HepG2 (cell line): ENCODE measurements at regions not wholly inside any gene's neighbourhood (a gene's known extent, or its start where the extent isn't known, plus 50 kb on each side); places are given as distances from the start of the nearest gene placed in this dataset.

Experiments used
- BCL3 ChIP-seq: sonication (generic); formaldehyde crosslinking; IDR thresholded peaks from 2 replicates; pipeline ENCODE4 v1.5.1; 2020; ENCODE audit warnings: mild to moderate bottlenecking, missing genetic modification reagents, moderate library complexity
- CTCF ChIP-seq: sonication (generic); formaldehyde crosslinking; IDR thresholded peaks from 2 replicates; pipeline ENCODE4 v1.5.0; 2020; ENCODE audit warnings: mild to moderate bottlenecking, missing genetic modification reagents, moderate library complexity
- E2F1 ChIP-seq: sonication (generic); formaldehyde crosslinking; IDR thresholded peaks from 2 replicates; pipeline ENCODE4 v1.5.0; 2020; ENCODE audit warnings: missing genetic modification reagents
- FOXJ3 ChIP-seq: sonication (generic); formaldehyde crosslinking; IDR thresholded peaks from 2 replicates; pipeline ENCODE4 v1.4.0; 2020; ENCODE audit warnings: missing genetic modification reagents, mild to moderate bottlenecking, borderline replicate concordance
- GATAD2A ChIP-seq: IDR thresholded peaks from 2 replicates; pipeline ENCODE4 v1.6.1; 2016
- GPBP1L1 ChIP-seq: sonication (generic); formaldehyde crosslinking; IDR thresholded peaks from 2 replicates; pipeline ENCODE4 v1.5.0; 2020; ENCODE audit warnings: mild to moderate bottlenecking, missing genetic modification reagents
- HNRNPLL ChIP-seq: fragments of 200-400 bp; formaldehyde crosslinking; IDR thresholded peaks from 2 replicates; pipeline ENCODE4 v1.6.1; 2017; ENCODE audit warnings: mild to moderate bottlenecking, low read depth, low read length; ENCODE audit not compliant: poor library complexity, severe bottlenecking
- NR2F6 ChIP-seq, 2 experiments: IDR thresholded peaks; 2 replicates each; pipeline ENCODE4 v1.6.1; 2016; ENCODE audit warnings: antibody characterized with exemption in 1 of 2, mild to moderate bottlenecking in 1 of 2
- PREB ChIP-seq: sonication (generic); formaldehyde crosslinking; IDR thresholded peaks from 2 replicates; pipeline ENCODE4 v1.4.0; 2020; ENCODE audit warnings: missing genetic modification reagents
- THAP9 ChIP-seq: sonication (generic); formaldehyde crosslinking; IDR thresholded peaks from 2 replicates; pipeline ENCODE4; 2020; ENCODE audit warnings: missing genetic modification reagents, mild to moderate bottlenecking, borderline replicate concordance
- ZMYM3 ChIP-seq: sonication (generic); formaldehyde crosslinking; IDR thresholded peaks from 2 replicates; pipeline ENCODE4 v1.5.1; 2020; ENCODE audit warnings: mild to moderate bottlenecking, missing genetic modification reagents
- ZNF225 ChIP-seq: sonication (generic); formaldehyde crosslinking; IDR thresholded peaks from 2 replicates; pipeline ENCODE4 v1.4.0; 2020; ENCODE audit warnings: mild to moderate bottlenecking, missing genetic modification reagents
- ZNF557 ChIP-seq: sonication (generic); formaldehyde crosslinking; IDR thresholded peaks from 2 replicates; pipeline ENCODE4 v1.4.0; 2020; ENCODE audit warnings: missing genetic modification reagents
- ZNF777 ChIP-seq: sonication (generic); formaldehyde crosslinking; IDR thresholded peaks from 2 replicates; pipeline ENCODE4 v1.4.0; 2020; ENCODE audit warnings: missing genetic modification reagents

GRCh38 chr11:129695571-129696308 is 119.9 kb upstream of the TMEM45B start (continued):
- peak; percentile 88 for TF ChIP-seq CTCF
- TF ChIP-seq HNRNPLL: peak; percentile 15
- no peak for TF ChIP-seq GPBP1L1 (CRISPR knock-in tag)
- 0 out of 2 replicates have a peak, but pooled peaks have one; percentile 22 for TF ChIP-seq ZNF557 (CRISPR knock-in tag)
- TF ChIP-seq NR2F6 (IDR thresholded peaks at IDR 0.05): peak; percentile 41; the same call in 1 of the 2 replicates
- 0 out of 2 replicates have a peak, but pooled peaks have one; percentile 16 for TF ChIP-seq NR2F6 (CRISPR knock-in tag; IDR thresholded peaks at IDR 0.05)
- no peak for TF ChIP-seq ZNF225 (CRISPR knock-in tag)
- peak; percentile 40; the same call in 1 of the 2 replicates for TF ChIP-seq ZNF777
- no peak for TF ChIP-seq ZMYM3
- TF ChIP-seq E2F1 (CRISPR knock-in tag): peak; percentile 69; the same call in 1 of the 2 replicates
- TF ChIP-seq PREB (CRISPR knock-in tag): 0 out of 2 replicates have a peak, but pooled peaks have one; percentile 16
- TF ChIP-seq THAP9 (CRISPR knock-in tag): peak; percentile 27; the same call in 1 of the 2 replicates
- TF ChIP-seq GATAD2A: 0 out of 2 replicates have a peak, but pooled peaks have one; percentile 23
- TF ChIP-seq FOXJ3 (CRISPR knock-in tag): peak; percentile 39; the same call in 1 of the 2 replicates
- 0 out of 2 replicates have a peak, but pooled peaks have one; percentile 58 for TF ChIP-seq BCL3
